Liver (tissue), 7 donors: ENCODE measurements at regions not wholly inside any gene's neighbourhood (a gene's known extent, or its start where the extent isn't known, plus 50 kb on each side); places are given as distances from the start of the nearest gene placed in this dataset.

Experiments used
- DNase-seq: peaks from one replicate; pipeline ENCODE4 v3.0.0-alpha.2; 2017; ENCODE audit warnings: low spot score
- H3K27ac ChIP-seq, 2 donors: one replicate each; pipeline ENCODE4 v1.7.0; 2013; ENCODE audit warnings: inconsistent platforms in 2 of 2, low read length in 2 of 2, control low read depth in 1 of 2, low read depth in 1 of 2, mild to moderate bottlenecking in 1 of 2
- H3K27me3 ChIP-seq, 4 donors: one replicate each; pipeline versions ENCODE4 v1.6.1 to v1.7.0; 2013; ENCODE audit warnings: low read length in 3 of 4, inconsistent platforms in 1 of 4, mild to moderate bottlenecking in 1 of 4, moderate library complexity in 1 of 4; ENCODE audit not compliant: control insufficient read depth in 4 of 4, insufficient read depth in 4 of 4
- H3K36me3 ChIP-seq, 4 donors: one replicate each; pipeline versions ENCODE4 v1.6.1 to v1.7.0; 2013; ENCODE audit warnings: low read length in 3 of 4, mild to moderate bottlenecking in 3 of 4, low read depth in 1 of 4, moderate library complexity in 1 of 4; ENCODE audit not compliant: control insufficient read depth in 4 of 4, insufficient read depth in 3 of 4
- H3K4me1 ChIP-seq, 4 donors: one replicate each; pipeline versions ENCODE4 v1.6.1 to v1.7.0; 2013; ENCODE audit warnings: low read length in 3 of 4, mild to moderate bottlenecking in 3 of 4, moderate library complexity in 1 of 4; ENCODE audit not compliant: control insufficient read depth in 4 of 4, insufficient read depth in 4 of 4
- H3K4me3 ChIP-seq, 3 donors: one replicate each; pipeline versions ENCODE4 v1.6.1 to v1.7.0; 2013; ENCODE audit warnings: low read length in 3 of 3, control low read depth in 1 of 3, low read depth in 1 of 3, mild to moderate bottlenecking in 1 of 3
- H3K9ac ChIP-seq, 2 donors: one replicate each; pipeline ENCODE4 v1.7.0; 2013; ENCODE audit warnings: low read length in 2 of 2, mild to moderate bottlenecking in 2 of 2, moderate library complexity in 2 of 2, control low read depth in 1 of 2, low read depth in 1 of 2
- H3K9me3 ChIP-seq, 4 donors: one replicate each; pipeline versions ENCODE4 v1.6.1 to v1.7.0; 2013; ENCODE audit warnings: low read length in 3 of 4; ENCODE audit not compliant: control insufficient read depth in 4 of 4
- EGR1 ChIP-seq, 2 donors: IDR thresholded peaks; 2 replicates each; pipeline ENCODE4 v1.6.1; 2016 to 2018; ENCODE audit warnings: antibody characterized with exemption in 2 of 2, low read depth in 2 of 2
- FOXA1 ChIP-seq: IDR thresholded peaks from 2 replicates; pipeline ENCODE4 v1.6.1; 2016; ENCODE audit warnings: antibody characterized with exemption
- FOXA2 ChIP-seq: IDR thresholded peaks from 2 replicates; pipeline ENCODE4 v1.6.1; 2016; ENCODE audit warnings: antibody characterized with exemption
- GABPA ChIP-seq, 2 donors: IDR thresholded peaks in 1 of 2; conservative IDR thresholded peaks in 1 of 2; 2 replicates each; pipeline ENCODE4 v1.6.1; 2016; ENCODE audit warnings: antibody characterized with exemption in 2 of 2, mild to moderate bottlenecking in 1 of 2, moderate library complexity in 1 of 2
- HNF4A ChIP-seq, 2 donors: conservative IDR thresholded peaks; 2 replicates each; pipeline ENCODE4 v1.6.1; 2016; ENCODE audit warnings: antibody characterized with exemption in 2 of 2, mild to moderate bottlenecking in 2 of 2
- HNF4G ChIP-seq: IDR thresholded peaks from 2 replicates; pipeline ENCODE4 v1.6.1; 2016; ENCODE audit warnings: antibody characterized with exemption
- JUND ChIP-seq, 2 donors: IDR thresholded peaks; 2 replicates each; pipeline ENCODE4 v1.6.1; 2016; ENCODE audit warnings: antibody characterized with exemption in 2 of 2
- NR2F2 ChIP-seq: IDR thresholded peaks from 2 replicates; pipeline ENCODE4 v1.6.1; 2016; ENCODE audit warnings: antibody characterized with exemption
- RAD21 ChIP-seq, 2 donors: IDR thresholded peaks; 2 replicates each; pipeline ENCODE4 v1.6.1; 2016; ENCODE audit warnings: antibody characterized with exemption in 2 of 2, mild to moderate bottlenecking in 2 of 2
- SP1 ChIP-seq: IDR thresholded peaks from 2 replicates; pipeline ENCODE4 v1.6.1; 2018; ENCODE audit warnings: antibody characterized with exemption, mild to moderate bottlenecking
- TAF1 ChIP-seq: conservative IDR thresholded peaks from 2 replicates; pipeline ENCODE4 v1.6.1; 2016; ENCODE audit warnings: antibody characterized with exemption, mild to moderate bottlenecking
- YY1 ChIP-seq: IDR thresholded peaks from 2 replicates; pipeline ENCODE4 v1.6.1; 2016; ENCODE audit warnings: antibody characterized with exemption, mild to moderate bottlenecking
- WGBS: extraction: QIAGEN DNeasy Blood & Tissue Kit; methylation state at CpG from one replicate; pipeline ENCODE4 v1.1.7; 2013; 5-methylcytosine and 5-hydroxymethylcytosine counted together
- TF ChIP-seq, protein P1 (sequence below): IDR thresholded peaks from 2 replicates; pipeline ENCODE4 v1.6.1; 2016; ENCODE audit warnings: antibody characterized with exemption
- TF ChIP-seq, protein P2 (sequence below): IDR thresholded peaks from 2 replicates; pipeline ENCODE4 v1.6.1; 2016; ENCODE audit warnings: antibody characterized with exemption
- TF ChIP-seq, protein P3 (sequence below): IDR thresholded peaks from 2 replicates; pipeline ENCODE4 v1.6.1; 2016; ENCODE audit warnings: antibody characterized with exemption
- donor health status: healthy.
- donor health status: healthy.
- donor health status: healthy.
- donor health status: healthy.

DNA sequence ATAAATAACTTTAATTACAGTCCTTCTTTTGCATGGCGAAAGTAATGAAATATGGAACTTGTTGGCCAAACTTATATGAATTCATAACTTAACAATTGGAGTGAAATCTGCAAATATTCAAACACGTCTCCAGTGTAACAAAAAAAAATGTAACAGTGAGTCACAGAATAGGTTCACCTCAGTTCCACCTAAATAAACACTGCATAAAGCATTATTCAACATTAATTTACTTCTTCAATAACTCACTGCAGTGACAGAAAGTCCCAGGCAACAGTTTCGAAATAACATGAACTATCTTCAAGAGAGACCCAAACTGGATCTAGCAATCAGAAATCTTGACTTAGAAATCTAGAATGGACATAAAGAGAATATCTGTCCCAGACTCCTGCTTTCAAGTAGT, 75.6 kb downstream of the GMNC start (continued):
- TF ChIP-seq, protein P1, sequence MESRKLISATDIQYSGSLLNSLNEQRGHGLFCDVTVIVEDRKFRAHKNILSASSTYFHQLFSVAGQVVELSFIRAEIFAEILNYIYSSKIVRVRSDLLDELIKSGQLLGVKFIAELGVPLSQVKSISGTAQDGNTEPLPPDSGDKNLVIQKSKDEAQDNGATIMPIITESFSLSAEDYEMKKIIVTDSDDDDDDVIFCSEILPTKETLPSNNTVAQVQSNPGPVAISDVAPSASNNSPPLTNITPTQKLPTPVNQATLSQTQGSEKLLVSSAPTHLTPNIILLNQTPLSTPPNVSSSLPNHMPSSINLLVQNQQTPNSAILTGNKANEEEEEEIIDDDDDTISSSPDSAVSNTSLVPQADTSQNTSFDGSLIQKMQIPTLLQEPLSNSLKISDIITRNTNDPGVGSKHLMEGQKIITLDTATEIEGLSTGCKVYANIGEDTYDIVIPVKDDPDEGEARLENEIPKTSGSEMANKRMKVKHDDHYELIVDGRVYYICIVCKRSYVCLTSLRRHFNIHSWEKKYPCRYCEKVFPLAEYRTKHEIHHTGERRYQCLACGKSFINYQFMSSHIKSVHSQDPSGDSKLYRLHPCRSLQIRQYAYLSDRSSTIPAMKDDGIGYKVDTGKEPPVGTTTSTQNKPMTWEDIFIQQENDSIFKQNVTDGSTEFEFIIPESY: no peak
- TF ChIP-seq SP1 (no peak), GABPA (IDR thresholded peaks at IDR 0.05 in 1 of 2, conservative IDR thresholded peaks at IDR 0.05 in 1 of 2) (no peak), YY1 (no peak), JUND (IDR thresholded peaks at IDR 0.05) (no peak)
- TF ChIP-seq, protein P2, sequence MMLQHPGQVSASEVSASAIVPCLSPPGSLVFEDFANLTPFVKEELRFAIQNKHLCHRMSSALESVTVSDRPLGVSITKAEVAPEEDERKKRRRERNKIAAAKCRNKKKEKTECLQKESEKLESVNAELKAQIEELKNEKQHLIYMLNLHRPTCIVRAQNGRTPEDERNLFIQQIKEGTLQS: no peak

DNA sequence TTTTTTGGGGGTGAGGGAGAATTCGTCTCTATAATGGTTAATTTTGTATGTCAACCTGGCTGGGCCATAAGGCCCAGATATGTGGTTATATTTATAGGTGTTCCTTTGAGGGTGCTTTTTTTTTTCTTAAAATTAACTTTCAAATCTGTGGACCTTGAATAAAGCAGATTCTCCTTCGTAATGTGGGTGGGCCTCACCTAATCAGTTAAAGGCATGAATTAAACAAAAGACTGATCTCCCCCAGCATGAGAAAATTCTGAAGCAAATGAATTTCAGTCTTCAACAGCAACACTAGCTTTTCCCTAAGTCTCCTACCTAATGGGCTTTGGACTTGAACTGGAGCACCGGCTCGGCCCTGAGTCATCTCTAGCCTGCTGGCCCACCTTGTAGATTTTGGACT, 77.4 kb downstream of the GMNC start:
- no peaks in the 10 kb centered on the region for H3K4me1 ChIP-seq
- no peak for DNase-seq
- H3K9ac ChIP-seq: no peak overlapping the region
- H3K27me3 ChIP-seq: no peaks in the 10 kb centered on the region
- no peaks in the 10 kb centered on the region for H3K9me3 ChIP-seq
- TF ChIP-seq HNF4A (conservative IDR thresholded peaks at IDR 0.05) (no peak), YY1 (no peak)
- TF ChIP-seq, protein P3, sequence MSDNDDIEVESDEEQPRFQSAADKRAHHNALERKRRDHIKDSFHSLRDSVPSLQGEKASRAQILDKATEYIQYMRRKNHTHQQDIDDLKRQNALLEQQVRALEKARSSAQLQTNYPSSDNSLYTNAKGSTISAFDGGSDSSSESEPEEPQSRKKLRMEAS: no peak
- 94% methylated on average over 4 of the region's 4 CpGs for WGBS
- H3K4me3 ChIP-seq: no peak overlapping the region
- H3K36me3 ChIP-seq: no peaks in the 10 kb centered on the region
- H3K27ac ChIP-seq: no peak overlapping the region

DNA sequence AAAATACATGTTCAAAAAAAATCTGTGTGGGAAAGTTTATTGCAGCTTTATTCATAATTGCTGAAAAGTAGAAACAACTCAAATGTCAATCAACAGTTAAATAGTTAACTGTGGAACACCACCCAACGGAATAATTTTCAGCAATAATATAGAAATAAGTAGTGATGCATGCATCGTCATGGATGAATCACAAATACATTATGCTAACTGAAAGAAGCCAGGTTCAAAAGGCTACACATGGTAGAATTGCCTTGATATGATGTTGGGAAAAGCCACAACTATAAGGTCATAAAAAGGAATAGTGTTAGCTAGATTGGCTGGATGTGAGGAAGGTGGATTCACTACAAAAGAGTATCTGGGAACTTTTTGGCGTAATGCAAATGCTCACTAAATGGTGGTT, 82.0 kb downstream of the GMNC start:
- H3K4me3 ChIP-seq: no peak overlapping the region
- 91% methylated on average over 3 of the region's 3 CpGs for WGBS

DNA sequence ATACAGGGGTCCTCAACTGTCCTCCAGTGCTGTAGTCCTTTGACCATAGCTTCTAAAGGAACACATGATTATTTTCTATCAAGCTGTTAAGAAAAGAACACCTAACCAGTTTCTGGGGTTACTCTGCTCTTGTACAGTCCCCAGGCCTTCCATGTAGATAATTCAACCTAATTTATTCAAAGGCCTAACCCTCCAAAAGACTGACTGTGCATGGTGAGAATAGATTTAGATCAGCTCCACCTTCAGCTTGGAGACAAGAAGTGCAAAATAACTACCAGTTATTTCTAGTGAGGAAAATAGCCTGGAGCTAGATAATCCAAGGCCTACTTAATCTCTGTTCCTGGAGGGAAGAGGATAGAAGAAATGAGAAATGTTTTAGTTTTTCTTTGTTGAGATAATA, 87.9 kb downstream of the GMNC start:
- Histone ChIP-seq H3K27me3 (no peaks in the 10 kb centered on the region), H3K36me3 (no peaks in the 10 kb centered on the region), H3K4me1 (no peaks in the 10 kb centered on the region), H3K27ac (no peak overlapping the region), H3K9ac (no peak overlapping the region), H3K9me3 (peaks cover 0 to 5% (median 0%) of the 10 kb centered on the region in 4 donors), H3K4me3 (no peak overlapping the region)
- TF ChIP-seq YY1: no peak
- TF ChIP-seq TAF1: no peak
- no peak for TF ChIP-seq JUND (IDR thresholded peaks at IDR 0.05)
- no peak for TF ChIP-seq HNF4G
- TF ChIP-seq SP1: no peak
- TF ChIP-seq RAD21 (IDR thresholded peaks at IDR 0.05): no peak
- no peak for DNase-seq

More for the DNA sequence above, 82.0 kb downstream of the GMNC start:
- H3K27ac ChIP-seq: no peak overlapping the region
- H3K4me1 ChIP-seq: no peaks in the 10 kb centered on the region
- H3K27me3 ChIP-seq: no peaks in the 10 kb centered on the region
- no peak for DNase-seq
- no peak for TF ChIP-seq FOXA1
- TF ChIP-seq, protein P3: no peak
- no peak for TF ChIP-seq EGR1 (IDR thresholded peaks at IDR 0.05; ENCODE audit: low read depth in 2 of 2)
- TF ChIP-seq YY1: no peak
- TF ChIP-seq, protein P2: no peak
- TF ChIP-seq HNF4A (conservative IDR thresholded peaks at IDR 0.05): no peak
- TF ChIP-seq FOXA2: no peak
- no peak for TF ChIP-seq NR2F2
- no peaks in the 10 kb centered on the region for H3K9me3 ChIP-seq
- no peaks in the 10 kb centered on the region for H3K36me3 ChIP-seq
- no peak overlapping the region for H3K9ac ChIP-seq
